AML-193 (cell line): ENCODE measurements at regions not wholly inside any gene's neighbourhood (a gene's known extent, or its start where the extent isn't known, plus 50 kb on each side); places are given as distances from the start of the nearest gene placed in this dataset.

Experiments used
- DNase-seq, 2 experiments: peaks; one replicate each; lab custom pipeline; 2025; lab: John Stamatoyannopoulos, UW

- no peak for DNase-seq
These were observed 97.1 kb upstream of the NRXN3 start for GRCh38 chr14:78073028-78073427.

- DNase-seq, result no peak
These were observed 95.6 kb upstream of the NRXN3 start for GRCh38 chr14:78074561-78074960.

- no peak for DNase-seq
These were observed 95.1 kb upstream of the NRXN3 start for GRCh38 chr14:78075033-78075432.

GRCh38 chr14:78075555-78076277 lies 94.5 kb upstream of the NRXN3 start:
- DNase-seq, result no peak

GRCh38 chr14:78081245-78081644 lies 88.9 kb upstream of the NRXN3 start:
- DNase-seq, result no peak

- DNase-seq, result no peak
These were observed 86.3 kb upstream of the NRXN3 start for GRCh38 chr14:78083837-78084236.

GRCh38 chr14:78086342-78086741 lies 83.8 kb upstream of the NRXN3 start:
- DNase-seq, result no peak

GRCh38 chr14:78088916-78089315 lies 81.3 kb upstream of the NRXN3 start:
- DNase-seq, result no peak

- no peak for DNase-seq
These were observed 79.3 kb upstream of the NRXN3 start for GRCh38 chr14:78090864-78091263.

- no peak for DNase-seq
These were observed 78.8 kb upstream of the NRXN3 start for GRCh38 chr14:78091361-78091760.

GRCh38 chr14:78092040-78092439 lies 78.1 kb upstream of the NRXN3 start:
- no peak for DNase-seq

- DNase-seq, result no peak
These were observed 66.9 kb upstream of the NRXN3 start for GRCh38 chr14:78103271-78103670.

GRCh38 chr14:78104160-78104559 lies 66.0 kb upstream of the NRXN3 start:
- no peak for DNase-seq

GRCh38 chr14:78104655-78105054 lies 65.5 kb upstream of the NRXN3 start:
- DNase-seq, result no peak

GRCh38 chr14:78106381-78106780 lies 63.8 kb upstream of the NRXN3 start:
- DNase-seq, result no peak

- no peak for DNase-seq
These were observed 63.0 kb upstream of the NRXN3 start for GRCh38 chr14:78107166-78107565.

GRCh38 chr14:78119440-78119839 lies 50.7 kb upstream of the NRXN3 start:
- no peak for DNase-seq
